ENCODE measurements at regions not wholly inside any gene's neighbourhood (a gene's known extent, or its start where the extent isn't known, plus 50 kb on each side); places are given as distances from the start of the nearest gene placed in this dataset.

GRCh38 chr5:138666226-138666742 lies 86.9 kb upstream of the CTNNA1 start:
- TF ChIP-seq CTCF (IDR thresholded peaks at IDR 0.05) (no peak), POLR2A (IDR thresholded peaks at IDR 0.05) (no peak)
